Fibroblast of skin of left biceps (primary cell): ENCODE measurements at regions not wholly inside any gene's neighbourhood (a gene's known extent, or its start where the extent isn't known, plus 50 kb on each side); places are given as distances from the start of the nearest gene placed in this dataset.

Experiments used
- DNase-seq, 2 experiments: peaks; one replicate each; pipeline ENCODE4 v3.0.0-alpha.2; 2013; ENCODE audit warnings: low read depth in 2 of 2

DNA sequence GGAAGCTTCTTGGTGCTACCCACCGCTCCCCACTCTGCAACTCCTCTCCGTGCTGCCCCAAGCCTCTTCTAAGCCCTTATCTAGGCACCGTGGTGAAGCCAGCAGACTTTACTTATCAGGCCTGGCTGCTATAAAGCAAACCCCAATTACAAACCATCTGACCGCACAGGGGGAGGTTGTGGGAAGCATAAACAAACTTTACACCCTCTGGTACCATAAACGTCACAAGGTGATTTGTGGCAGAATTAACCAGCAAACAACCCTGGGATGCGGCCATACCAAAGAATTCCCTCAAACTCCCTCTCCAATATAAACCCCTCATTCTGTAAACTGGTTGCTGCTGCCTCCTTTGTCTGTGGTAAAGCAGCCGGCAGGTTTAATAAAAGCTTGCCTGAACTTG is 55.2 kb downstream of the MAGEC2 start:
- no peak for DNase-seq

DNA sequence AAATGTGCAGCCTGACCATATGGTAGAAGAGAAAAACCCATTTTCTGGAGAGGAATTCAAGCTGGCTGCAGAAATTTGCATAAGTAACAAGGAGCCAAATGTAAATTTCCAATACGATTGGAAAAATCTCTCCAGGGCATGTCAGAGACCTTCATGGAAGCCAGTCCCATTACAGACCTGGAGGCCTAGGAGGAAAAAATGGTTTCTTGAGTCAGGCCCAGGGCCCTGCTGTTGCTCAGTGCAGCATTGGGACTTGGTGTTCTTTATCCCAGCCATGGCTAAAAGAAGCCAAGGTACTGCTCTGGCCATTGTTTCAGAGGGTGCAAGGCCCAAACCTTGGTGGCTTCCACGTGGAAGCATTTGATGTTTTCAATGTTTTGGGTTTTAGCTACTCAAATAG is 70.6 kb downstream of the MAGEC2 start:
- DNase-seq: no peak

DNA sequence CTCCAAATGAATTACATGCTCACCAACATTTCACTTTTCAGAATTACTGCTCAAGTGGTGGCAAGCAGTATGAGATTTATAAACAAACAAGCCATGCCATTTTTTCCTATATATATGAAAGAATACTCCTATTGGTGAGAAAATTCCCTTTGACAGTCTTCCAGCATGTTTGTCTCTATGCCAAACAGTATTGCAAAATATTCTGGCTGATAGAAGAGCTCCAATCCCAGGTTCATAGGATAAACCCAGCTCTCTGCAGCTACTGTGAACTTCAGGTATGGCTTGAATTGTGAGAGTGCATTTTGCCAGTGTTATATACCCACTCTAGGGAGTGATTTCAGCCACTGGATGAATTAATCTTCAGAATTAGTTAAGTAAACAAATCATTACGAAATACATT is 108.8 kb downstream of the MAGEC2 start:
- no peak for DNase-seq

DNA sequence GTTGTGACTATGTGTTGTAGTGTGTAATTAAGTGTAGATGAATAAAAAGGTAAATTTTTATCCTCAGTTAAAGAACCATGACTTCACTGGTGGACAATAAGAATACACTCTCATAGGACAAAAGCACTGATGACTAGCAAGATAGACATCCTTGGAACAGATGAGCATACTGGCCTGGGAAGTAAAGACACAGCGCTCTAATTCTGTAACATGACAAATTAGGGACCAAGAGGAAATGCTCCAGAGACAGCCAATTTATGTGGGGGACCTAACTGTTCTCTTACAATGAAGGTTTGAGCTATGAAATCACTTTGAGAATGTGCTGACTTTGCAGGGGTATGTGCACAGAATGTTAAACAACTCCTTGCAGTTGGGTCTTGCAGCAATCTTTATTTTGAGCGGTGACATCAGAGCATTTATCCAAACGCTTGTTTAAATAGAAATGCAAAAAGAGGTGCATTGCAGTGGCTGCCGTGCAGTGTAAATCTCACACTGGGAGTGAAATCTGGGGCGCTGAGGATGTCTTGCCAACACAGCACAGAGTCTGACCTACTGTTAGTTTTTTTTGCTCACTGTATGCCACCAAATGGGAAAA is 109.3 kb downstream of the MAGEC2 start:
- no peak for DNase-seq

DNA sequence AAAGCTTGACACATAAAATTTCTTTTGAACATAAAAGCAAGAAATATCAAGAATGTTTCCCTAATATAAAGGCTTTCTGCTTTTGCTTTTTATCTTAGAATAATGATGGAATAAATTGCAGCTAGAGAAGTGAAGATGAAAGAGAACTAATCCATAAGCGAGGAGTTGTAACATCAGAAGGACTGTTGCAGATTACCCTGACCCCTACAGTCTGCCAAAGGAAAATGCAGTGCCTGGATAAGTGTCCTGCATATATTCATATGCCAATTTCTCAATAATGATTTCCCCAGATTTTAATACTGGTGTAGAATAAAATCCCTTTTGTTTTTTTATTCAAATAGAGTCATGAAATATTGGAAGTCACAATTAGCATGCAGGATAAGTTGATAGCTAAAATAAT is 115.9 kb downstream of the MAGEC2 start:
- no peak for DNase-seq

DNA sequence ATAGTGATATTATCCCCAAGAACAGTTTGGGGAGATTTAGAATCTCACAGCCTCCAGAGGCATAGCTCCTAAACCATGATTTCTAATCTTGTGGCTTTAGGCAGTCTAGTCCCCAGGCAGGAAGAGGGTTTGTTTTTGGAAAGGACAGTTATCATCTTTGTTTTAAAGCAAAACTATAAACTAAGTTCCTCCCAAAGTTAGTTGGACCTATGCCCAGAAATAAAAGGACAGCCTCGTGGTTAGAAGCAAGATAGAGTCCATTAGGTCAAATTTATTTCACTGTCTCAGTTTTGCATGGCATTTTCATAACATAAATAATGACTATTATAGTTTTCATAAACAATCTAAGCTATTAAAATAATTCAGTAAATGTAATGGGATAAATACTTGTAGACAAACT is 120.5 kb downstream of the MAGEC2 start:
- DNase-seq: no peak

DNA sequence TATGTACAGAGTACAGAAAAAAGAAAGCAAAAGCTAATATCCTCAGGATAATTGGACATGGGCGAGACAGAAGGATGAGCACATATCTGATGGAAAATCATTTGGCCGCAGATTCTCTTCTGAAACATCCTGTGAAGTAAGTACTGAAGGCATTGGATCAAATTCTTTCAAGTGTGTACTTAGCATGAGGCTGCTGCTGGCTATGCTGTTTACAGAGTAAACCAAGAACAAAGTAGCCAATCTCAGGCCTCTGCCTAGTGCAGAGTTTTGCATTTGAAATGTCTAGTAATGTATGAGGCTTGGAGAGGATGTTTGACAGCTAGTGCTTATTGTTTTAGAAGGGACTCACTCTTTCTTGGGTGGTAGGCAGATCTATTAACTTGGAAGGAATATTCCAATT is 128.5 kb downstream of the MAGEC2 start:
- no peak for DNase-seq

DNA sequence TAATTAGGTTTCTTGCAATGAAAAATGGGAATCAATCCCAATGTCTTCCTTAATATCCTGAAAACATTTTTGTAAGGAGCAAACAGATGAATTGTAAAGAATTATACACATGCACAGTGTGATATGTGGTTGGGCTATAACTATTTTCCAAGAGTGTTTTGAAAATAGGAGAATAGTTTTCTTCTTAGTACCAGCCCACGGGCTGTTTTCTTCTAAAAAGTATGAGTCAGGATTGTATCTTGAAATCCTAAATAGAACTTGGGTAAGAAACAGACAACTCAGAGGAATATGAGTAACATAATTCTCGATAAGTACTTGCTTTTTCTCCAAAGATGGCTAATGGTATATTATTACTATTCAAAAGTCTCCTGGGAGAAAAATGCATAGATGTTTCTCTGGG is 136.7 kb downstream of the MAGEC2 start:
- no peak for DNase-seq

DNA sequence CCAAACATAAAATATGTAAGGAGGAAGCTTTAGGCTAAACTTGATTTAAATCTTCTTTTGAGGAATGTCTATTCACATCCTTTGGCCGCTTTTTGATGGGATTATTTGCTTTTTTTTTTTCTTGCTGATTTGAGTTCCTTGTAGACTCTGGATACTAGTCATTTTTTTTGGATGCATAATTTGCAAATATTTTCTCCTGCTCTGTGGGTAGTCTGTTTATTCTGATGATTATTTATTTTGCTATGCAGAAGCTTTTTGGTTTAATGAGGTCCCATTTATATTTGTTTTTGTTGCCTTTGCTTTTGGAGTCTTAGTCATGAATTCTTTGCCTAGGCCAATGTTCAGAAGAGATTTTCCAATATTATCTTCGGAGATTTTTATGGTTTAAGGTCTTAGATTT is 144.9 kb downstream of the MAGEC2 start:
- no peak for DNase-seq

DNA sequence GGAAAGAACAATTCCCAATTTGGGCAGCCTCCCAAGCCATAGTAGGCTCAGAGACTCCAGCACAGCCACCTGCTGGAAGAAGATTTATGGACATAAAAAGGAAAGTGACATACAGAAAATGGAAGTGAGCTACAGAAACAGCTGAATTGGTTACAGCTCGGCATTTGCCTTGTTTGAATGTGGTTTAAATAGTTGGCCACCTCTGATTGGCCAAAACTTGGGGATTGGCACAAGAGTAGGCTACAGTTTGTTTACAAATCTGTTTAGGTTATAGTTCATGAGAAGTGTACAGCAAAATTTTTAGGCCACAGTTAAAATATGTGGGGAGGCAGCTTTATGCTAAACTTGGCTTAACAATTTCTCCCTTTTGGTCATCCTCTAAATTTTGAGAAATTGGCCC is 150.4 kb downstream of the MAGEC1 start:
- DNase-seq: no peak

DNA sequence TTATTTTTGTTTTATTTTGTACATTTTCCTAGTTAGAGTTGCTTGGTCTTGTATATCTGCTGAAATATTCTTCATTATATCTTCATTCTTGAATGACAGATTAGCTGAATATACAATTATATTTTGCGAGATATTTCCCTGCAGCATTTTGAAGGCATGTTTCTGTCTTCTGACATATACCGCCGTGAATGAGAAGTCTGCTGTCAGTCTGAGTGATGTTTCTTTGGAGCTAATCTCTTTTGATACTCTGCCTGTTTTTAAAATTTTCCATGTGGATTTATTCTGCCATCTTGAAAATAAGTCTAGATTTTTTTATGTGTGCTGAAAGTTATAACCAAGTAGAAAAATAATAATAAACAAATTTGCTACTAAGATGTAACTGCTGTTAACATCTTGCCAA is 148.5 kb downstream of the MAGEC1 start:
- no peak for DNase-seq

DNA sequence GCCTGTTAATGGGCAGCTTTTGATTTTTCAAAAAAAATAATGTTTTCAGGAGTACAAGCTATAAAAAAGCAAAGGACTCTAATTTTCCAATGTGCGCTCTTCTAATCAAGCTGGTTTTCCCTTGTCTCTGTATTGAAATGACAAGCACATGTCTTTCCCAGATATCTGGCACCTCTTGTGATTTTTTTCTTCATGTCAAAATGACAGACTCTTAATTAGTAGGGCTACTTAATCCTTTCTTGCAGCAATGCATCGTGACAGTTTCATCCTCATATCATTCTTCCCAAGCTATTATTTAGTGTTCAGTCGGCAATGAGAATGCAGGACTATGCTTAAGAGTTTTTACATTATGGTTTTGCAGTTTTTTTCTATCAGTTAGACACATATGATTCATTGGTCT is 139.5 kb downstream of the MAGEC1 start:
- DNase-seq: no peak

DNA sequence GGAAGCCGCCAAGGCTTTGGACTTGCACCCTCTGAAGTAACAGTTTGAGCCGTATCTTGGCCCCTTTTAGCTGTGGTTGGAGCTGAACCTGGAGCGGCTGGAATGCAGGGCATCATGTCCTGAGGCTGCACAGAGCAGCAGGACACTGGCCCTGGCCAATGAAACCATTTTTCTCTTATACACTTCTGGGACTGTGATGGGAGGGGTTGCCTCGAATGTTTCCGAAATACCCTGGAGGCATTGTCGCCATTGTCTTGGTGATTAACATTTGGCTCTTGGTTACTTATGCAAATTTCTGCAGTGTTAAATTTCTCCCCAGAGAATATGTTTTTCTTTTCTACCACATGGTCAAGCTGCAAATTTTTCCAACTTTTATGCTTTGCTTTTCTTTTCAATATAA is 137.2 kb downstream of the MAGEC1 start:
- DNase-seq: no peak

DNA sequence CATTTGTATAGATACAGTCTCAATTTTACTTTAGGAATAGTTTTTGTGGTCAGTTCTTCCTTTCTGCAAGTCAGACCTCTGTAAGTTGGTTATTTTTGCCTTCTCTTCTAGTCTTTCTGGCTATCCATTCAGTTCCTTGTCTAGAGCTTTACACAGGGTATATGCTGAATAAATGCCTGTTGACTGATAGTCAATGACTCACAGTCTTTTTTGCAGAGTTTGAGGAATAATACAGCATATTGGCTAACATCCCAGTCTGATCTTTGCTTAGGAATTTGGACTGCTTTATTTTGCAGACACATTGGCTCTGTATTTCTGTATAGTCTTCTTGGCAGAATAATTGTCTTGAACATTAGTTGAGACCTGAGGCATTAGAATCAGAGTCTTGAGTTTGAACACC is 132.4 kb downstream of the MAGEC1 start:
- peak in 1 of 2 experiments; percentile 5 for DNase-seq

DNA sequence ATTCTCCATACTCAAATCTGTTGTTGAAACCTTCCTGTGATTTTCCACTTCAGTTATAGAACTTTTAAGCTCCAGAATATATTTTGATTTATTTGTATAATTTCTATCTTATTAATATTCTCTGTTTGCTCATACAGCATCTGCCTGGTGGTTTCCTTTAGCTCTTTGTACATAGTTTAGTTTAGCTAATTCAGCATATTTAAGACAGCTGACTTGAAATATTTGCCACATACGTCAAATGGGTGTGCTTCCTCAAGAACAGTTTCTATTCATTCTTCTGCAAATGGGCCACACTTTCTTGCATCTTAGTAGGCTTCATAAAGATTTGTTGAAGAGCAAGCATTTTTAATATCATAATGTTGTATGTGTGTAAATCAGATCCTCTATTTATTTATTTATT is 101.8 kb downstream of the MAGEC1 start:
- DNase-seq: no peak

DNA sequence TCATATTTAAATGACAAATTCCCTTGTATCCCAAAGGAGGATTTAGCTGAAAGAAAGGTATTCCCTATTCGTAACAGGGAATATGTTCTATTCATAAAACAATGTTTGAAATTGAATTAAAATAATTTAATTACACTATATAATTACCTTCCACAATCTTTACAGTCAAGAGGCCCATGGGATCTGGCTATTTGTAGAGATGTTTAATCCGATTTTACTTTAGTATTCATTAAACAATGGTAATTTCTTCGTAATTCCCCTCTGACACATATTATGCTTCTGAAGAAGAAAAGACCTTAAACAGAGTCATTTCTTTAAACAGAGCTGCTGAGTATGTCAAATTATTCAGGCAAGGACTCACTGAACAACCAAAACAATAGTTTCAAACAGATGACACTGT is 98.8 kb downstream of the MAGEC1 start:
- no peak for DNase-seq

DNA sequence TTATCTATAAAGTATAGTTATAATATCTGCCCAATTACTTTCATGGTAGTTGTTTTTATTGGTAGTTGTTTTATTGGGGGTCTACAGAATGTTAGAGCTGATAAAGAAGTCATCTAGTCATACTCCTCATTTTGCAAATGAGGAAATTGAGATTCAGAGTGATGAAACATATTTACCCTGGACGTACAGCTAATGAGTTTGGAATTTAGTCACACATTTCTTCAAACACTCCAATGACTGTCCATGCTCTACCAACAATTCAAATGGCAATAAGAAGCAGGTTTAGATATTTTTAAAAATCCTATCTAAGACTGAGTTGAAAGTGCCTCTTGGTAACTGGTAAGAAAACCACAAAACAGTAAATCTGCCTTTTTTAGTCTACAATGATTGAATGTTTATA is 98.2 kb downstream of the MAGEC1 start:
- no peak for DNase-seq

DNA sequence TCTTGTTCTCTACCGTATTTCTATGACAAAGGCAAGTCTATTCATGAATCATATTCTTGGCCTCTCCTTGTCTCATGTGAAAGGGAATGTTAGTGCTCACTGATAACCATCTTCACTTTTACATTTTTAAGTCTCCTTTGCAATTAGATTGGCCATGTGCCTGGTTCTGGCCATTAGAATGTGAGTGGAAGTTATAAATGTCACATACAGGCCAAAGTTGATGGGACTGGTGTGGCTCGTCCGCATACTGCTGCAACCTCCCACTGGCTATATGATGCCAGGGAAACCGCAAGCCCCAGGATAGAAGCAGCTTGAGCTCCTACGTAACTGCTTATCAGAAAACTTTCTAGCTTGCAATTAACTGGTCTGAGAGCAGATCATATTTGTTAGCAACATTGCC is 86.1 kb downstream of the MAGEC1 start:
- no peak for DNase-seq

DNA sequence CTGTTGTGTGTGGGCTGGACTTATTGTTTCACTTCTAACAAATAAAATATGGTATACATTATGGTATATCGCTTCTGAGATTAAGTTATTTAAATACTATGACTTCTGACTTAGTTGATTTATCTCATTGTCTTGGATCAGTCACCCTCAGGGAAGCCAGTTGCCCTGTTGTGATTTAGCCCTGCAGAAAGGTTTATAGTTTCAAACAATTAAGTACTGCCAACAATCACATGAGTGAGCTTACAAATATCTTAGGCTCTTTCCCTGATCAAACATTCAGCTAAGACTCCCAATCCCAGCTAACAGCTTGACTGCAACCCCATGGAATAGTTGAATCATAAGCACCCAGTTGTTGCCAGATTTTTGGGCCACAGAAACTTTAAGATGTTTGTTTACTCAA is 85.4 kb downstream of the MAGEC1 start:
- DNase-seq: no peak

DNA sequence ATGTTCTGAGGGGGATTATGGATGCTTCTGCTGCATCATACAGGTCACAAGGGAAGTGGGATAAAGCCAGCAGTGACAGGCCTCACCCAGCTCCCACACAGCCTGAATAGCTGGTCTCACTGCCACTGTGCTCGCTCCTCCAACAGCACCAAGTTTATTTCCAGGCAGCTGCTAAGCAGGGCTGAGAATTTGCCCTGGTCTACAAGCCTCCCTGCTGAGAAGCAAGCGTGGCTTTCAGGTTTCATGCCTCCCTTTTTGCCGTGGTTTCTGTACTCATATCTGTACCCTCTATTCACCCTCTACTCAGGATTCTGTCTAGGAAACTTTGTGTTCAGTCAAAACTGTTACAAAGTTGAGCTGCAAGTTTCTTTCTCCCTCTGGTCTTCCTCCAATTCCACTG is 78.6 kb downstream of the MAGEC1 start:
- no peak for DNase-seq

DNA sequence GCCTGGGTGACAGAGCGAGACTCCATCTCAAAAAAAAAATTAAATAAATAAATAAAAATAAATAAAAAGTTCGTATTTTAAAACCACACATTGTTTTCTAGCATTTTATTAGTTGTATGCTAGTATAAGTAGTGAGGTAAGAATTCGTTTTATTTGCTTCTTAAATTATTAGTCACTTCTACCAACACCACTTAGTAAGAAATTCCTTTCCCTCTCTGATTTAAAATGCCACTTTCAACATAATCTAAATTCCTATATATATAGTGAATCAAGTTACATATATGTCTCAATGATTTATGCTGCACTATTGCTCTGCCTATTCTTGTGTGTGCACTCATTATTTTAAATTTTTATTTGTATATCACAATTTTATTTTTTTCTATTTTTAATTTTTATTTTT is 72.1 kb downstream of the MAGEC1 start:
- no peak for DNase-seq

DNA sequence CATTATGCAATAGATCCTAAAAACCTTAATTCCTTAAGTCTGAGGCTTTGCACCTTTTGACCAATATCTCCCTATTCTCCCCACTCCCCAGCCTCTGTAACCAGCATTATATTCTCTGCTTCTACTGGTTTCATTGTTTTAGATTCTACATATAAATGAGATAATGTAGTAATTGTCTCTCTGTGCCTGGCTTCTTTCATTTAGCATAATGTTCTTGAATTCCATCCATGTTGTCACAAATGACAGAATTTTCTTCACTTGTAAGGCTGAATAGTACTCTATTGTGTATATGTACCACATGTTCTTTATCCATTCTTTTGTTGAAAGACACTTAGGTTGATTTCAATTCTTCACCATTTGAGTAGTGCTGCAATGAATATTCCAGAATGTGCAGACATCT is 66.0 kb downstream of the MAGEC1 start:
- no peak for DNase-seq

DNA sequence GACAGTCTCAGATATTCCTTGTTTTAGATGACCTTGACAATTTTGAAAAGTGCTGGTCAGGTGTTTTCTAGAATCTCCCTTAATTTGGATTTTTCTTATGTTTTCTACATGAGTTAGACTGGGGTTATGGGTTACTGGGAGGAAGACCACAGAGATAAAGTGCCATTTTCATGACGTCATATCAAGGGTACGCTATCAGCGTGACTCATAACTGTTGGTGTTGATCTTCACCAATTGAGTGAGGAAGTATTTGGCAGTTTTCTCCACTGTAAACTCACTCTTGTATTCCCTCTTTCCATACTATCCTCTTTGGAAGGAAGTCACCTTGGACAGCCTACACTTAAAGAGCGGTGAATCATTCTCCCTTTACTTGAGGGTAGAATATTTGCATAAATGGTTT is 56.9 kb downstream of the MAGEC1 start:
- no peak for DNase-seq
